Naive thymus-derived CD4-positive, alpha-beta T cell (primary cell): ENCODE measurements at regions not wholly inside any gene's neighbourhood (a gene's known extent, or its start where the extent isn't known, plus 50 kb on each side); places are given as distances from the start of the nearest gene placed in this dataset.
"Not testable (repeated sequence)": the region's sequence is repeated elsewhere in the genome, so short reads cannot be mapped to it uniquely, and the experiment has no call there.

Source experiments
- ATAC-seq: fragments of 150-1000 bp; cut with Tn5 transposase; 2 replicates; pipeline ENCODE4 v1.10.0; 2021; ENCODE audit warnings: mild to moderate bottlenecking, moderate library complexity
- CTCF ChIA-PET: fragments of 350-600 bp; sonication (Branson Sonifier 250); formaldehyde crosslinking; loops from one replicate; lab custom pipeline; 2021; ENCODE audit warnings: antibody characterized with exemption; lab: Charles Lee
- POLR2A ChIA-PET: fragments of 350-600 bp; sonication (Branson Sonifier 250); formaldehyde crosslinking; loops from one replicate; lab custom pipeline; 2021; ENCODE audit warnings: antibody characterized with exemption, inconsistent platforms; lab: Charles Lee
- DNase-seq, 9 donors: peaks; one replicate each; pipeline versions ENCODE4 v3.0.0 to v3.0.0-alpha.2; 2020 to 2022; ENCODE audit warnings: mixed read lengths in 1 of 9
- H3K27ac ChIP-seq: one replicate; pipeline ENCODE4 v1.7.0; 2013; ENCODE audit warnings: mild to moderate bottlenecking, low read depth, low read length, moderate library complexity
- H3K27me3 ChIP-seq, 2 donors: one replicate each; pipeline ENCODE4 v1.7.0; 2013; ENCODE audit warnings: low read length in 2 of 2, mild to moderate bottlenecking in 2 of 2, moderate library complexity in 2 of 2; ENCODE audit not compliant: control insufficient read depth in 2 of 2, insufficient read depth in 2 of 2
- H3K36me3 ChIP-seq, 3 experiments: 1 replicate in 2 of 3; 2 replicates in 1 of 3; pipeline ENCODE4 v1.7.0; 2013; ENCODE audit warnings: low read length in 3 of 3, mild to moderate bottlenecking in 3 of 3, moderate library complexity in 1 of 3; ENCODE audit not compliant: insufficient read depth in 3 of 3, control insufficient read depth in 2 of 3
- H3K4me1 ChIP-seq, 2 donors: one replicate each; pipeline ENCODE4 v1.7.0; 2013; ENCODE audit warnings: low read length in 2 of 2, mild to moderate bottlenecking in 2 of 2, moderate library complexity in 1 of 2; ENCODE audit not compliant: control insufficient read depth in 2 of 2, insufficient read depth in 2 of 2
- H3K4me3 ChIP-seq: 2 replicates; pipeline ENCODE4 v1.7.0; 2013; ENCODE audit warnings: mild to moderate bottlenecking, low read length
- H3K9me3 ChIP-seq, 3 experiments: 1 replicate in 2 of 3; 2 replicates in 1 of 3; pipeline ENCODE4 v1.7.0; 2013; ENCODE audit warnings: low read length in 3 of 3; ENCODE audit not compliant: control insufficient read depth in 2 of 3
- H3K27ac Mint-ChIP-seq, 9 donors: one replicate each; pipeline ENCODE4 v1.8.0; 2020 to 2022; ENCODE audit warnings: mixed read lengths in 9 of 9, mild to moderate bottlenecking in 8 of 9, moderate library complexity in 5 of 9, inconsistent platforms in 2 of 9
- H3K27me3 Mint-ChIP-seq, 5 donors: one replicate each; pipeline ENCODE4 v1.8.0; 2021 to 2022; ENCODE audit warnings: mixed read lengths in 5 of 5, mild to moderate bottlenecking in 1 of 5
- H3K36me3 Mint-ChIP-seq, 5 donors: one replicate each; pipeline ENCODE4 v1.8.0; 2020 to 2022; ENCODE audit warnings: mixed read lengths in 5 of 5, mild to moderate bottlenecking in 3 of 5, inconsistent platforms in 1 of 5
- H3K4me1 Mint-ChIP-seq, 7 donors: one replicate each; pipeline ENCODE4 v1.8.0; 2020 to 2022; ENCODE audit warnings: mixed read lengths in 7 of 7, mild to moderate bottlenecking in 3 of 7, inconsistent platforms in 1 of 7
- H3K4me3 Mint-ChIP-seq, 10 donors: one replicate each; pipeline ENCODE4 v1.8.0; 2020 to 2022; ENCODE audit warnings: mild to moderate bottlenecking in 10 of 10, mixed read lengths in 10 of 10, moderate library complexity in 6 of 10, inconsistent platforms in 2 of 10
- H3K9me3 Mint-ChIP-seq, 11 donors: one replicate each; pipeline ENCODE4 v1.8.0; 2020 to 2022; ENCODE audit warnings: mixed read lengths in 11 of 11, mild to moderate bottlenecking in 4 of 11, inconsistent platforms in 1 of 11, moderate library complexity in 1 of 11
- intact Hi-C, 2 donors: fragments of 100-400 bp; cut with micrococcal nuclease; formaldehyde crosslinking; loops; one replicate each; pipeline ENCODE4 v1.15.1; 2023

- intact Hi-C loops: no loop called here
- Mint-ChIP-seq H3K9me3 (peaks cover 0 to 10% (median 1%) of the 10 kb centered on the region in 11 donors), H3K36me3 (peaks cover 0 to 3% (median 0%) of the 10 kb centered on the region in 5 donors), H3K4me3 (no peak overlapping the region), H3K27ac (no peak overlapping the region), H3K4me1 (no peaks in the 10 kb centered on the region), H3K27me3 (peaks cover 0 to 5% (median 0%) of the 10 kb centered on the region in 5 donors)
- no peaks in the 10 kb centered on the region for H3K27me3 ChIP-seq
- no peaks in the 10 kb centered on the region for H3K9me3 ChIP-seq
- no peak overlapping the region for H3K4me3 ChIP-seq
- ATAC-seq: no peak
- no peaks in the 10 kb centered on the region for H3K4me1 ChIP-seq
- POLR2A ChIA-PET: no interaction called here
- CTCF ChIA-PET: no interaction called here
- H3K36me3 ChIP-seq: no peaks in the 10 kb centered on the region
- H3K27ac ChIP-seq: no peak overlapping the region
- DNase-seq: no peak
Observed at GRCh38 chr5:136754216-136754615, 388.9 kb upstream of the TRPC7 start.

- Histone ChIP-seq H3K4me1 (no peaks in the 10 kb centered on the region), H3K27ac (no peak overlapping the region), H3K36me3 (no peaks in the 10 kb centered on the region), H3K4me3 (no peak overlapping the region), H3K9me3 (no peaks in the 10 kb centered on the region), H3K27me3 (no peaks in the 10 kb centered on the region)
- DNase-seq: no peak
- Mint-ChIP-seq H3K36me3 (no peaks in the 10 kb centered on the region), H3K4me1 (no peaks in the 10 kb centered on the region), H3K4me3 (no peak overlapping the region), H3K27ac (no peak overlapping the region), H3K9me3 (peaks cover 0 to 8% (median 4%) of the 10 kb centered on the region in 11 donors), H3K27me3 (no peaks in the 10 kb centered on the region)
- ATAC-seq: no peak
- POLR2A ChIA-PET: interaction anchor here (0.6 kb wide), 1 partner anchor 42 kb away, joined by 3 read pairs; no protein-coding TSS in a partner anchor
- CTCF ChIA-PET: no interaction called here
- intact Hi-C loops: no loop called here
Observed at GRCh38 chr5:136750224-136750862, 385.0 kb upstream of the TRPC7 start.

- H3K27ac Mint-ChIP-seq: no peak overlapping the region
- H3K9me3 ChIP-seq: no peaks in the 10 kb centered on the region
- intact Hi-C loops: no loop called here
- H3K27ac ChIP-seq: no peak overlapping the region
- H3K27me3 Mint-ChIP-seq: no peaks in the 10 kb centered on the region
- DNase-seq: no peak
- ChIA-PET CTCF (no interaction called here), POLR2A (no interaction called here)
- H3K4me3 ChIP-seq: no peak overlapping the region
- H3K4me1 ChIP-seq: no peaks in the 10 kb centered on the region
- no peaks in the 10 kb centered on the region for H3K36me3 Mint-ChIP-seq
- no peak overlapping the region for H3K4me3 Mint-ChIP-seq
- no peak for ATAC-seq
- H3K9me3 Mint-ChIP-seq: peaks cover 2 to 13% (median 6%) of the 10 kb centered on the region in 11 donors
- no peaks in the 10 kb centered on the region for H3K4me1 Mint-ChIP-seq
- H3K36me3 ChIP-seq: no peaks in the 10 kb centered on the region
- H3K27me3 ChIP-seq: no peaks in the 10 kb centered on the region
Observed at GRCh38 chr5:136749016-136749415, 383.7 kb upstream of the TRPC7 start.

GRCh38 chr5:136743052-136743451, 377.7 kb upstream of the TRPC7 start:
- Histone ChIP-seq H3K27ac (no peak overlapping the region), H3K4me3 (no peak overlapping the region), H3K9me3 (peaks cover 0 to 11% (median 0%) of the 10 kb centered on the region in 3 experiments), H3K4me1 (no peaks in the 10 kb centered on the region), H3K36me3 (no peaks in the 10 kb centered on the region), H3K27me3 (no peaks in the 10 kb centered on the region)
- Mint-ChIP-seq H3K27me3 (no peaks in the 10 kb centered on the region), H3K4me1 (no peaks in the 10 kb centered on the region), H3K9me3 (peaks cover 8 to 35% (median 22%) of the 10 kb centered on the region in 11 donors), H3K36me3 (peaks cover 0 to 8% (median 0%) of the 10 kb centered on the region in 5 donors), H3K4me3 (no peak overlapping the region), H3K27ac (no peak overlapping the region)
- DNase-seq (no peak), ATAC-seq (no peak)
- intact Hi-C loops: no loop called here
- ChIA-PET POLR2A (no interaction called here), CTCF (no interaction called here)

- Histone ChIP-seq H3K27me3 (no peaks in the 10 kb centered on the region), H3K4me1 (no peaks in the 10 kb centered on the region), H3K36me3 (no peaks in the 10 kb centered on the region), H3K4me3 (no peak overlapping the region), H3K27ac (no peak overlapping the region), H3K9me3 (peaks cover 0 to 11% (median 0%) of the 10 kb centered on the region in 3 experiments)
- Mint-ChIP-seq H3K4me1 (no peaks in the 10 kb centered on the region), H3K4me3 (no peak overlapping the region), H3K36me3 (peaks cover 0 to 11% (median 0%) of the 10 kb centered on the region in 5 donors), H3K27me3 (peaks cover 0 to 5% (median 0%) of the 10 kb centered on the region in 5 donors), H3K9me3 (peaks cover 7 to 39% (median 26%) of the 10 kb centered on the region in 11 donors), H3K27ac (no peak overlapping the region)
- intact Hi-C loops: no loop called here
- no peak for DNase-seq
- CTCF ChIA-PET: no interaction called here
- ATAC-seq: no peak
- POLR2A ChIA-PET: no interaction called here
Observed at GRCh38 chr5:136740228-136740627, 374.9 kb upstream of the TRPC7 start.

- H3K27me3 ChIP-seq, H3K27me3 Mint-ChIP-seq, DNase-seq, CTCF ChIA-PET, H3K4me1 Mint-ChIP-seq, H3K4me1 ChIP-seq, POLR2A ChIA-PET, H3K27ac Mint-ChIP-seq, H3K4me3 ChIP-seq, H3K27ac ChIP-seq, ATAC-seq, intact Hi-C loops, H3K36me3 ChIP-seq, H3K4me3 Mint-ChIP-seq: not testable (repeated sequence)
- peaks cover 7 to 32% (median 22%) of the 10 kb centered on the region in 11 donors for H3K9me3 Mint-ChIP-seq
- peaks cover 0 to 11% (median 0%) of the 10 kb centered on the region in 3 experiments for H3K9me3 ChIP-seq
- peaks cover 0 to 11% (median 0%) of the 10 kb centered on the region in 5 donors for H3K36me3 Mint-ChIP-seq
Observed at GRCh38 chr5:136739271-136739670, 373.9 kb upstream of the TRPC7 start.

GRCh38 chr5:136738829-136739228, 373.5 kb upstream of the TRPC7 start:
- Histone ChIP-seq H3K9me3 (peaks cover 0 to 11% (median 0%) of the 10 kb centered on the region in 3 experiments), H3K27me3 (no peaks in the 10 kb centered on the region), H3K27ac (no peak overlapping the region), H3K36me3 (no peaks in the 10 kb centered on the region), H3K4me3 (no peak overlapping the region), H3K4me1 (no peaks in the 10 kb centered on the region)
- H3K27ac Mint-ChIP-seq: no peak overlapping the region
- ATAC-seq (no peak), DNase-seq (no peak)
- intact Hi-C loops: no loop called here
- peaks cover 6 to 29% (median 19%) of the 10 kb centered on the region in 11 donors for H3K9me3 Mint-ChIP-seq
- H3K4me3 Mint-ChIP-seq: no peak overlapping the region
- peaks cover 0 to 11% (median 0%) of the 10 kb centered on the region in 5 donors for H3K36me3 Mint-ChIP-seq
- no peaks in the 10 kb centered on the region for H3K4me1 Mint-ChIP-seq
- ChIA-PET POLR2A (no interaction called here), CTCF (no interaction called here)
- peaks cover 0 to 5% (median 0%) of the 10 kb centered on the region in 5 donors for H3K27me3 Mint-ChIP-seq
